ENCODE measurements at regions not wholly inside any gene's neighbourhood (a gene's known extent, or its start where the extent isn't known, plus 50 kb on each side); places are given as distances from the start of the nearest gene placed in this dataset.

- intact Hi-C loops (cut with DNase I): no loop called here
- ATAC-seq (peak; percentile 98), DNase-seq (ENCODE audit: missing footprints) (peak; percentile 97)
Observed at GRCh38 chr1:224503161-224504118, 68.8 kb upstream of the WDR26 start.

GRCh38 chr1:224504297-224505041 is 69.9 kb upstream of the WDR26 start:
- ATAC-seq (no peak), DNase-seq (ENCODE audit: missing footprints) (no peak)
- intact Hi-C loops (cut with DNase I): no loop called here

- ATAC-seq (no peak), DNase-seq (ENCODE audit: missing footprints) (no peak)
- intact Hi-C loops (cut with DNase I): no loop called here
Observed at GRCh38 chr1:224505454-224506093, 71.0 kb upstream of the WDR26 start.

GRCh38 chr1:224506141-224506814 is 71.7 kb upstream of the WDR26 start:
- no peak for DNase-seq (ENCODE audit: missing footprints)
- intact Hi-C loops (cut with DNase I): no loop called here
- no peak for ATAC-seq

- no peak for DNase-seq (ENCODE audit: missing footprints)
- intact Hi-C loops (cut with DNase I): no loop called here
- no peak for ATAC-seq
Observed at GRCh38 chr1:224507771-224508523, 73.3 kb upstream of the WDR26 start.

GRCh38 chr1:224509907-224510306 is 75.3 kb upstream of the WDR26 start:
- no peak for ATAC-seq
- DNase-seq (ENCODE audit: missing footprints): no peak
- intact Hi-C loops (cut with DNase I): no loop called here

- intact Hi-C loops (cut with DNase I): no loop called here
- DNase-seq (ENCODE audit: missing footprints) (no peak), ATAC-seq (no peak)
Observed at GRCh38 chr1:224510880-224511645, 76.5 kb upstream of the WDR26 start.

- no peak for DNase-seq (ENCODE audit: missing footprints)
- ATAC-seq: no peak
- intact Hi-C loops (cut with DNase I): loop anchor here (1.0 to 2.0 kb wide), 2 partner anchors 340 to 410 kb away; no protein-coding TSS in a partner anchor
Observed at GRCh38 chr1:224512600-224513151, 78.1 kb upstream of the WDR26 start.

- DNase-seq (ENCODE audit: missing footprints) (no peak), ATAC-seq (no peak)
- intact Hi-C loops (cut with DNase I): loop anchor here (1.0 to 2.0 kb wide), 2 partner anchors 339 to 409 kb away; no protein-coding TSS in a partner anchor
Observed at GRCh38 chr1:224513383-224513782, 78.8 kb upstream of the WDR26 start.

GRCh38 chr1:224513787-224514209 is 79.2 kb upstream of the WDR26 start:
- DNase-seq (ENCODE audit: missing footprints) (peak; percentile 89), ATAC-seq (peak; percentile 91)
- intact Hi-C loops (cut with DNase I): loop anchor here (1.0 to 2.0 kb wide), 2 partner anchors 339 to 409 kb away; no protein-coding TSS in a partner anchor

GRCh38 chr1:224517171-224517570 is 82.6 kb upstream of the WDR26 start:
- DNase-seq (ENCODE audit: missing footprints) (no peak), ATAC-seq (no peak)
- intact Hi-C loops (cut with DNase I): no loop called here

- ATAC-seq: no peak
- intact Hi-C loops (cut with DNase I): no loop called here
Observed at GRCh38 chr1:224518528-224518927, 83.9 kb upstream of the WDR26 start.

GRCh38 chr1:224519874-224520273 is 85.3 kb upstream of the WDR26 start:
- no peak for DNase-seq (ENCODE audit: missing footprints)
- intact Hi-C loops (cut with DNase I): no loop called here
- no peak for ATAC-seq

More at GRCh38 chr1:224518528-224518927, 83.9 kb upstream of the WDR26 start:
- no peak for DNase-seq (ENCODE audit: missing footprints)

GRCh38 chr1:224520808-224521207 is 86.2 kb upstream of the WDR26 start:
- intact Hi-C loops (cut with DNase I): no loop called here
- ATAC-seq (no peak), DNase-seq (ENCODE audit: missing footprints) (no peak)

- intact Hi-C loops (cut with DNase I): no loop called here
- DNase-seq (ENCODE audit: missing footprints): no peak
- ATAC-seq: no peak
Observed at GRCh38 chr1:224521904-224522734, 87.5 kb upstream of the WDR26 start.

- DNase-seq (ENCODE audit: missing footprints) (no peak), ATAC-seq (no peak)
- intact Hi-C loops (cut with DNase I): no loop called here
Observed at GRCh38 chr1:224523676-224524075, 89.1 kb upstream of the WDR26 start.
